Endothelial cell of umbilical vein (primary cell): ENCODE measurements at regions not wholly inside any gene's neighbourhood (a gene's known extent, or its start where the extent isn't known, plus 50 kb on each side); places are given as distances from the start of the nearest gene placed in this dataset.

Experiments used
- BruUV-seq: library from RNA; stranded (reverse); fragments of 400-500 nt; replicated peaks from 2 replicates; lab custom pipeline; 2021; lab: Mats Ljungman, UMichigan
- CTCF ChIA-PET: fragments of 300-600, 350-600 bp; sonication (Branson Sonifier 250); formaldehyde crosslinking; loops from one replicate; lab custom pipeline; 2021; ENCODE audit warnings: antibody characterized with exemption, inconsistent platforms; lab: Charles Lee
- POLR2A ChIA-PET: fragments of 300-600, 350-600 bp; sonication (Branson Sonifier 250); formaldehyde crosslinking; loops from one replicate; lab custom pipeline; 2021; ENCODE audit warnings: antibody characterized with exemption, inconsistent platforms; lab: Charles Lee
- DNase-seq: peaks from one replicate; pipeline ENCODE4 v3.0.0-alpha.2; 2011; ENCODE audit warnings: low read depth, low spot score
- FAIRE-seq: peaks from 2 replicates; lab custom pipeline; 2011; peaks lifted over from hg19 to GRCh38; lab: Jason Lieb, UNC
- H2AFZ ChIP-seq: 2 replicates; pipeline ENCODE4 v1.6.0; 2012; ENCODE audit warnings: low read depth, low read length, control low read depth, inconsistent platforms
- H3K27ac ChIP-seq: 2 replicates; pipeline ENCODE4 v1.5.1; 2011; ENCODE audit warnings: low read depth, mild to moderate bottlenecking, control low read depth, low read length, moderate library complexity; ENCODE audit not compliant: insufficient read depth
- H3K27me3 ChIP-seq, 2 experiments: 2 replicates each; pipeline versions ENCODE4 v1.6.0 to v1.6.1; 2011; ENCODE audit warnings: low read length in 2 of 2, mixed read lengths in 1 of 2; ENCODE audit not compliant: control insufficient read depth in 2 of 2, insufficient read depth in 2 of 2
- H3K36me3 ChIP-seq, 2 experiments: 2 replicates in 1 of 2; 3 replicates in 1 of 2; pipeline ENCODE4 v1.5.1; 2011; ENCODE audit warnings: low read length in 2 of 2, mild to moderate bottlenecking in 1 of 2, moderate library complexity in 1 of 2; ENCODE audit not compliant: control insufficient read depth in 2 of 2, insufficient read depth in 2 of 2; ENCODE audit errors: extremely low read depth in 1 of 2
- H3K4me1 ChIP-seq: 3 replicates; pipeline ENCODE4 v1.5.1; 2011; ENCODE audit warnings: mild to moderate bottlenecking, low read length; ENCODE audit not compliant: control insufficient read depth, insufficient read depth; ENCODE audit errors: extremely low read depth
- H3K4me2 ChIP-seq: 2 replicates; pipeline ENCODE4 v1.6.1; 2011; ENCODE audit warnings: low read length, control low read depth, mixed read lengths; ENCODE audit not compliant: insufficient read depth
- H3K4me3 ChIP-seq, 3 experiments: fragments of 200-600 bp in 1 of 3; sonication (generic), shearing (Covaris generic) in 1 of 3; replicated peaks in 1 of 3; 2 replicates each; pipeline ENCODE4 v1.5.1; 2011 to 2016; ENCODE audit warnings: control low read depth in 3 of 3, low read length in 3 of 3, mild to moderate bottlenecking in 2 of 3, inconsistent platforms in 1 of 3, low read depth in 1 of 3, moderate library complexity in 1 of 3; ENCODE audit not compliant: insufficient read depth in 1 of 3
- H3K79me2 ChIP-seq: 2 replicates; pipeline ENCODE4 v1.6.0; 2012; ENCODE audit warnings: low read length, inconsistent platforms; ENCODE audit not compliant: control insufficient read depth, insufficient read depth
- H3K9ac ChIP-seq: replicated peaks from 2 replicates; pipeline ENCODE3; 2011; ENCODE audit warnings: low read length, control low read depth; ENCODE audit not compliant: insufficient read depth; ENCODE audit errors: extremely low read depth
- H3K9me1 ChIP-seq: replicated peaks from 3 replicates; pipeline ENCODE4 v1.6.0; 2011; ENCODE audit warnings: mild to moderate bottlenecking, low read length; ENCODE audit not compliant: control insufficient read depth, insufficient read depth; ENCODE audit errors: extremely low read depth
- H3K9me3 ChIP-seq: replicated peaks from 2 replicates; pipeline ENCODE4 v1.5.1; 2012; ENCODE audit warnings: low read length, inconsistent platforms; ENCODE audit not compliant: control insufficient read depth, insufficient read depth
- H4K20me1 ChIP-seq: replicated peaks from 2 replicates; pipeline ENCODE3; 2011; ENCODE audit warnings: mild to moderate bottlenecking, low read length; ENCODE audit not compliant: control insufficient read depth, insufficient read depth; ENCODE audit errors: extremely low read depth
- FOS ChIP-seq: IDR thresholded peaks from 2 replicates; pipeline ENCODE4 v1.6.1; 2011; ENCODE audit warnings: mild to moderate bottlenecking, low read length, moderate library complexity, borderline replicate concordance; ENCODE audit not compliant: insufficient read depth
- GATA2 ChIP-seq: IDR thresholded peaks from 2 replicates; pipeline ENCODE4 v1.7.0; 2011; ENCODE audit warnings: low read depth, mild to moderate bottlenecking, moderate library complexity, mixed read lengths, low read length; ENCODE audit not compliant: insufficient read length, insufficient read depth
- JUN ChIP-seq: IDR thresholded peaks from 2 replicates; pipeline ENCODE4 v1.6.1; 2011; ENCODE audit warnings: borderline replicate concordance, low read depth; ENCODE audit not compliant: insufficient read length, insufficient read depth
- MYC ChIP-seq: IDR thresholded peaks from one replicate; pipeline ENCODE4 v1.6.1; 2011; ENCODE audit warnings: mild to moderate bottlenecking, low read depth, low read length
- dilution Hi-C: fragments of 300-500 bp; cut with MboI; formaldehyde crosslinking; loops from one replicate; pipeline ENCODE4 v1.15.0; 2019; ENCODE audit warnings: low sequenced_read_pairs; ENCODE audit not compliant: extremely low pct_ligation_motif_present
- intact Hi-C: fragments of 100-400 bp; cut with micrococcal nuclease; formaldehyde crosslinking; loops from one replicate; pipeline ENCODE4 v1.10.0; 2022
- TF ChIP-seq, protein P1 (sequence below), 2 donors: IDR thresholded peaks; 1 replicate in 1 of 2; 2 replicates in 1 of 2; pipeline ENCODE4 v1.5.1; 2011; ENCODE audit warnings: low read length in 2 of 2, mild to moderate bottlenecking in 2 of 2, moderate library complexity in 2 of 2, control low read depth in 1 of 2, inconsistent platforms in 1 of 2, low read depth in 1 of 2; ENCODE audit not compliant: insufficient read depth in 1 of 2; ENCODE audit errors: extremely low read depth in 1 of 2

- ChIA-PET CTCF (interaction anchor here (1.1 kb wide), 1 partner anchor 21 kb away, joined by 3 read pairs; no protein-coding TSS in a partner anchor), POLR2A (no interaction called here)
- Histone ChIP-seq H3K4me2 (no peak overlapping the region), H3K27me3 (peaks cover 3 to 9% of the 10 kb centered on the region in 2 experiments), H3K9ac (no peak overlapping the region), H3K4me1 (no peaks in the 10 kb centered on the region), H4K20me1 (no peaks in the 10 kb centered on the region), H3K27ac (no peak overlapping the region), H3K4me3 (no peak overlapping the region), H3K36me3 (no peaks in the 10 kb centered on the region), H3K9me1 (no peaks in the 10 kb centered on the region), H2AFZ (no peak overlapping the region), H3K9me3 (no peaks in the 10 kb centered on the region), H3K79me2 (no peaks in the 10 kb centered on the region)
- intact Hi-C loops = no loop called here
- no peak for FAIRE-seq
- dilution Hi-C loops = no loop called here
- TF ChIP-seq MYC (no peak), GATA2 (no peak)
- no peak for DNase-seq
- BruUV-seq = no TSS peak
These were observed 85.3 kb downstream of the LINC00237 start for GRCh38 chr20:21020659-21021471.

GRCh38 chr20:21019814-21020658, 86.1 kb downstream of the LINC00237 start:
- POLR2A ChIA-PET = no interaction called here
- H3K27me3 ChIP-seq = peaks cover 3 to 9% of the 10 kb centered on the region in 2 experiments
- no peak overlapping the region for H2AFZ ChIP-seq

More at GRCh38 chr20:21019814-21020658, 86.1 kb downstream of the LINC00237 start:
- Histone ChIP-seq H3K4me3 (no peak overlapping the region), H3K27ac (no peak overlapping the region), H3K79me2 (no peaks in the 10 kb centered on the region), H3K9me3 (no peaks in the 10 kb centered on the region), H3K9ac (no peak overlapping the region), H3K4me1 (no peaks in the 10 kb centered on the region), H4K20me1 (no peaks in the 10 kb centered on the region), H3K4me2 (no peak overlapping the region), H3K9me1 (no peaks in the 10 kb centered on the region), H3K36me3 (no peaks in the 10 kb centered on the region)
- TF ChIP-seq GATA2 (no peak), FOS (no peak), JUN (no peak), MYC (no peak)
- TF ChIP-seq, protein P1, sequence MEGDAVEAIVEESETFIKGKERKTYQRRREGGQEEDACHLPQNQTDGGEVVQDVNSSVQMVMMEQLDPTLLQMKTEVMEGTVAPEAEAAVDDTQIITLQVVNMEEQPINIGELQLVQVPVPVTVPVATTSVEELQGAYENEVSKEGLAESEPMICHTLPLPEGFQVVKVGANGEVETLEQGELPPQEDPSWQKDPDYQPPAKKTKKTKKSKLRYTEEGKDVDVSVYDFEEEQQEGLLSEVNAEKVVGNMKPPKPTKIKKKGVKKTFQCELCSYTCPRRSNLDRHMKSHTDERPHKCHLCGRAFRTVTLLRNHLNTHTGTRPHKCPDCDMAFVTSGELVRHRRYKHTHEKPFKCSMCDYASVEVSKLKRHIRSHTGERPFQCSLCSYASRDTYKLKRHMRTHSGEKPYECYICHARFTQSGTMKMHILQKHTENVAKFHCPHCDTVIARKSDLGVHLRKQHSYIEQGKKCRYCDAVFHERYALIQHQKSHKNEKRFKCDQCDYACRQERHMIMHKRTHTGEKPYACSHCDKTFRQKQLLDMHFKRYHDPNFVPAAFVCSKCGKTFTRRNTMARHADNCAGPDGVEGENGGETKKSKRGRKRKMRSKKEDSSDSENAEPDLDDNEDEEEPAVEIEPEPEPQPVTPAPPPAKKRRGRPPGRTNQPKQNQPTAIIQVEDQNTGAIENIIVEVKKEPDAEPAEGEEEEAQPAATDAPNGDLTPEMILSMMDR (IDR thresholded peaks at IDR 0.05; ENCODE audit: extremely low read depth in 1 of 2, insufficient read depth in 1 of 2, low read depth in 1 of 2, low read length in 2 of 2) = no peak
- intact Hi-C loops = no loop called here
- dilution Hi-C loops = no loop called here
- FAIRE-seq (no peak), DNase-seq (no peak)
- no TSS peak for BruUV-seq
- CTCF ChIA-PET = no interaction called here
